Tibial artery (tissue), 4 donors: ENCODE measurements at regions not wholly inside any gene's neighbourhood (a gene's known extent, or its start where the extent isn't known, plus 50 kb on each side); places are given as distances from the start of the nearest gene placed in this dataset.
A peak's percentile ranks its signal among the peaks of the same experiment; 100 is the strongest.

Source experiments
- DNase-seq, 2 donors: peaks; one replicate each; pipeline ENCODE4 v3.0.0-alpha.2; 2019
- H3K27ac ChIP-seq, 2 donors: fragments of 200-600 bp; sonication (generic) in 1 of 2; 1 replicate in 1 of 2; 2 replicates in 1 of 2; pipeline ENCODE4 v1.5.1; 2018 to 2019; ENCODE audit warnings: mild to moderate bottlenecking in 1 of 2
- H3K27me3 ChIP-seq, 2 donors: fragments of 200-600 bp; sonication (generic) in 1 of 2; one replicate each; pipeline versions ENCODE4 v1.5.1 to v1.6.0; 2016 to 2019
- H3K36me3 ChIP-seq, 3 donors: fragments of 200-600 bp; sonication (generic) in 2 of 3; one replicate each; pipeline ENCODE4 v1.5.1; 2016 to 2019; ENCODE audit warnings: mild to moderate bottlenecking in 2 of 3
- H3K4me1 ChIP-seq, 4 donors: fragments of 200-600 bp; sonication (generic) in 2 of 4; 1 replicate in 3 of 4; 2 replicates in 1 of 4; pipeline ENCODE4 v1.5.1; 2016 to 2019
- H3K4me3 ChIP-seq, 2 donors: fragments of 200-600 bp; sonication (generic) in 1 of 2; 1 replicate in 1 of 2; 2 replicates in 1 of 2; pipeline ENCODE4 v1.5.1; 2018 to 2019; ENCODE audit warnings: mild to moderate bottlenecking in 2 of 2
- H3K9me3 ChIP-seq, 3 donors: fragments of 200-600 bp; sonication (generic) in 1 of 3; one replicate each; pipeline ENCODE4 v1.5.1; 2016 to 2019
- intact Hi-C: fragments of 100-400 bp; cut with DNase I; formaldehyde crosslinking; loops from one replicate; pipeline ENCODE4 v1.15.0; 2023; ENCODE audit warnings: low total_unique reads
- TF ChIP-seq, protein P1 (sequence below), 2 experiments: fragments of 200-600 bp in 1 of 2; fragments of 450-650 bp in 1 of 2; IDR thresholded peaks; one replicate each; pipeline ENCODE4 v1.5.1; 2017 to 2019; ENCODE audit warnings: antibody characterized with exemption in 2 of 2, mild to moderate bottlenecking in 1 of 2, moderate library complexity in 1 of 2

DNA sequence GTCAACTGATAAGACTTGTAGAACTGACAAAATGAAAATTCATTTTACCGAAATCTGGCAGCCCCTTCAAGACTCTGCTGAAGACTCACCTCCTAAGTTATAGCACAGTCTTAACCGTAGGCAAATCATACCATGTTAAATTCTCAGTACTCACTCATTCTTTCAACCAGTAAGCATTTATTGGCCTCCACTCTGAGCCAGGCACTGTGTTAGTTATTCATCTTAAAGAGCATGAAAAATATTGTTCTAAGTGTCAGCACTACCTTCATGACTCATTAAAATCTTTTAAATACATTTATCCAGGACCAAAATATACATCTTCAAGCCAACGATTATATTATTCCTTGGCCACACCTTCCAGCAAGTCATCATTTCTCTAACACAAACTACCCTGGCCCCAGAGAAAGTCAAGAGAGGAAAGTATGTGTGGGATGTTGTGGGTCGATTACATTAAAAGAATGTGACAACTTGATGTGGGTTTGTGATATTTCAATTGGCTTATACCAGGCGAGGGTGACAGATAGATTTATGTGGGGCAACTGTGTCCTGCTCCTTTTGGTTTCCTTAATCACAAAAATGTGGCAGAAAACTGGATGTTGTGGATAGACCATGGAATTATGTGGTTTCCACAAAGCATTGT lies 55.0 kb downstream of the TMEM30B start:
- intact Hi-C loops = no loop called here
- H3K36me3 ChIP-seq = no peaks in the 10 kb centered on the region
- TF ChIP-seq, protein P1, sequence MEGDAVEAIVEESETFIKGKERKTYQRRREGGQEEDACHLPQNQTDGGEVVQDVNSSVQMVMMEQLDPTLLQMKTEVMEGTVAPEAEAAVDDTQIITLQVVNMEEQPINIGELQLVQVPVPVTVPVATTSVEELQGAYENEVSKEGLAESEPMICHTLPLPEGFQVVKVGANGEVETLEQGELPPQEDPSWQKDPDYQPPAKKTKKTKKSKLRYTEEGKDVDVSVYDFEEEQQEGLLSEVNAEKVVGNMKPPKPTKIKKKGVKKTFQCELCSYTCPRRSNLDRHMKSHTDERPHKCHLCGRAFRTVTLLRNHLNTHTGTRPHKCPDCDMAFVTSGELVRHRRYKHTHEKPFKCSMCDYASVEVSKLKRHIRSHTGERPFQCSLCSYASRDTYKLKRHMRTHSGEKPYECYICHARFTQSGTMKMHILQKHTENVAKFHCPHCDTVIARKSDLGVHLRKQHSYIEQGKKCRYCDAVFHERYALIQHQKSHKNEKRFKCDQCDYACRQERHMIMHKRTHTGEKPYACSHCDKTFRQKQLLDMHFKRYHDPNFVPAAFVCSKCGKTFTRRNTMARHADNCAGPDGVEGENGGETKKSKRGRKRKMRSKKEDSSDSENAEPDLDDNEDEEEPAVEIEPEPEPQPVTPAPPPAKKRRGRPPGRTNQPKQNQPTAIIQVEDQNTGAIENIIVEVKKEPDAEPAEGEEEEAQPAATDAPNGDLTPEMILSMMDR (IDR thresholded peaks at IDR 0.05) = no peak
- no peaks in the 10 kb centered on the region for H3K9me3 ChIP-seq
- H3K4me1 ChIP-seq = peaks cover 0 to 9% (median 2%) of the 10 kb centered on the region in 4 donors
- no peaks in the 10 kb centered on the region for H3K27me3 ChIP-seq
- no peak for DNase-seq
- no peak overlapping the region for H3K27ac ChIP-seq
- H3K4me3 ChIP-seq = no peak overlapping the region

GRCh38 chr14:61225344-61225743 lies 55.8 kb downstream of the TMEM30B start:
- intact Hi-C loops = no loop called here
- Histone ChIP-seq H3K36me3 (no peaks in the 10 kb centered on the region), H3K4me3 (no peak overlapping the region), H3K27me3 (no peaks in the 10 kb centered on the region), H3K27ac (no peak overlapping the region), H3K9me3 (no peaks in the 10 kb centered on the region), H3K4me1 (peaks cover 0 to 9% (median 2%) of the 10 kb centered on the region in 4 donors)
- TF ChIP-seq, protein P1 (IDR thresholded peaks at IDR 0.05) = no peak
- no peak for DNase-seq

DNA sequence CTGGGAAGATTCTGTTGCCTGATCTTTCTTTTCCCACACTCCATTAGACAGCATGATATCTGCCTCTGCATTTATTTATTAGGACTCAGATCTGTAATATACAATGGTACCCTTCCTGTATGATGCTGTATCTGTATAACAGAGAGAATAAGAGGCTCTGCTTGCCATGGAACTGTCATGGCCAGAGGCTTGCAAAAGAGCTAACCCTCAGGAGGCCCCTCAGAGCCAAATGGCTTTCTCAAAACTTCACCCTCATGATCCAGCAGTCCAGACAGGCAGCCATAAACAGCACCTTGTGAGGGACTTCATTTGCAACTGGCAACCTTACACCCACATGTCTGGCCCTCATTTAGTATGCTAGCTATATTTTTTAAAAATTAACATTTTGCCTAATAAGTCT lies 57.6 kb downstream of the TMEM30B start:
- no peaks in the 10 kb centered on the region for H3K27me3 ChIP-seq
- TF ChIP-seq, protein P1 (IDR thresholded peaks at IDR 0.05) = no peak
- peak in 1 of 2 donors; percentile 23 for DNase-seq
- H3K9me3 ChIP-seq = no peaks in the 10 kb centered on the region
- H3K4me1 ChIP-seq = peaks cover 0 to 9% (median 2%) of the 10 kb centered on the region in 4 donors
- no peak overlapping the region for H3K27ac ChIP-seq
- intact Hi-C loops = no loop called here
- no peak overlapping the region for H3K4me3 ChIP-seq
- H3K36me3 ChIP-seq = no peaks in the 10 kb centered on the region

DNA sequence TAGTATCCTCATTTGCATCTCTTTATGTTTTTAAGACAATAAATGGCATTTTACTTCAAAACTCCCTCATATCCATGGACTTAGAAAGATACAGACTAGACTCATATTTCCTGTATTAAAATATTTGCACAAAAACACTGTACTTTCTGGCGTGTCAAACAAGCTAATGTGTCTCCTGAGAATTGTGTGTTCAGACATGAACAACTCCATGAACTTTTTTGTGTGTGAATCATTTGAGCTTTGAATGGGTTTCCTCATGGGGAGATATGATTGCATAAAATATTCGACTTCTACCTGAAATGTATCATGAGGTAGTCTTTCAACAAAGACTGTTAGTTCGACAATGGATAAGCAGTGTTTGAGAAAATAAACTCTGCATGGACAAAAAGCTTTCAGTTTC lies 58.8 kb downstream of the TMEM30B start:
- intact Hi-C loops = no loop called here
- TF ChIP-seq, protein P1 (IDR thresholded peaks at IDR 0.05) = no peak
- H3K4me1 ChIP-seq = peaks cover 0 to 18% (median 6%) of the 10 kb centered on the region in 4 donors
- no peak overlapping the region for H3K4me3 ChIP-seq
- H3K27ac ChIP-seq = no peak overlapping the region
- no peak for DNase-seq
- no peaks in the 10 kb centered on the region for H3K36me3 ChIP-seq
- H3K27me3 ChIP-seq = no peaks in the 10 kb centered on the region
- no peaks in the 10 kb centered on the region for H3K9me3 ChIP-seq

GRCh38 chr14:61221906-61222305 lies 59.2 kb downstream of the TMEM30B start:
- H3K9me3 ChIP-seq = no peaks in the 10 kb centered on the region
- no peak for DNase-seq
- intact Hi-C loops = no loop called here
- no peak overlapping the region for H3K27ac ChIP-seq
- TF ChIP-seq, protein P1 (IDR thresholded peaks at IDR 0.05) = no peak
- H3K4me3 ChIP-seq = no peak overlapping the region
- peaks cover 0 to 23% (median 8%) of the 10 kb centered on the region in 4 donors for H3K4me1 ChIP-seq
- H3K36me3 ChIP-seq = no peaks in the 10 kb centered on the region
- H3K27me3 ChIP-seq = no peaks in the 10 kb centered on the region
